NCI-H2196 treated with DMSO at 0.1 percent for 48 hours (cell line): ENCODE measurements at regions not wholly inside any gene's neighbourhood (a gene's known extent, or its start where the extent isn't known, plus 50 kb on each side); places are given as distances from the start of the nearest gene placed in this dataset.
"Not testable (repeated sequence)": the region's sequence is repeated elsewhere in the genome, so short reads cannot be mapped to it uniquely, and the experiment has no call there.

ENCODE experiments used
- DNase-seq: peaks from one replicate; lab custom pipeline; 2025; ENCODE audit not compliant: unreplicated experiment; lab: John Stamatoyannopoulos, UW

DNA sequence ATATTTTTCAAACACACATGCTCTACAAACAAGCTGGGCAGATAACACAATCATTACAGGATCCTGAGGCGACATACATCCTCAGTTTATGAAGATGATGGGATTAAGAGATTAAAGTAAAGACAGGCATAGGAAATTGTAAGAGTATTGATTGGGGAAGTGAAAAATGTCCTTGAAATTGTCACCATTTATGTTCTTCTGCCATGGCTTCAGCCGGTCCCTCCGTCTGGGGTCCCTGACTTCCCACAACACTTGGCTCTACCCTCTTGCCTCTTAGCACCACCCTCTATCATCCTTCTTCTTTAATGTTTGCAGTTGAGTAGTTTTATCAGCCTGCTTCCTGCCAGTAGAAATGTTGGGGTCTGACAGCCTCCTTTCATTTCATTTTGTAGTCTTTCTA is 244.4 kb downstream of the DAD1 start:
- no peak for DNase-seq

GRCh38 chr14:22344209-22344608 is 244.8 kb downstream of the DAD1 start:
- not testable (repeated sequence) for DNase-seq

- no peak for DNase-seq
Observed at GRCh38 chr14:22341049-22341448, 248.0 kb downstream of the DAD1 start.

GRCh38 chr14:22338917-22339715 is 249.9 kb downstream of the DAD1 start:
- no peak for DNase-seq

- no peak for DNase-seq
Observed at GRCh38 chr14:22338381-22338780, 250.6 kb downstream of the DAD1 start.

GRCh38 chr14:22337938-22338337 is 251.1 kb downstream of the DAD1 start:
- no peak for DNase-seq

- no peak for DNase-seq
Observed at GRCh38 chr14:22337521-22337920, 251.5 kb downstream of the DAD1 start.

GRCh38 chr14:22336031-22336430 is 253.0 kb downstream of the DAD1 start:
- no peak for DNase-seq

DNA sequence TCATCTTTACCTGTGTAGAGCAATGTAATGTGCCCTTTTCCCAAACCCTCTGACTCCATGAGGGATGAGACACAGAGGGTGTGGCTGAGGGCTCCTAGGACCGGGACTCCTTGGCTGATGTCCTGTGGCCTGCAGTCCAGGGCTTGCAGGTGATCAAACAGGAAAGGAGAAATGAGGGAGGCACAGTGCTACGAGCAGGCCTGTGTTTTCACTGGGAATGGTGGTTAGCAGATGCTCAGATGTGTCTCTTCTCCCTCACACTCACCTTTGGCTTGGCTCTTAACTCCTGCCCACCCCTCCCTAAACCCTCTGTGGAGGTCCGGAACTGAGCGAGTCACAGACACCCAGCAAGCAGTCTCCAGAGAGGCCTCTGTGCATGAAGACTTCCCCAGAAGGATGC is 254.4 kb downstream of the DAD1 start:
- DNase-seq = no peak

DNA sequence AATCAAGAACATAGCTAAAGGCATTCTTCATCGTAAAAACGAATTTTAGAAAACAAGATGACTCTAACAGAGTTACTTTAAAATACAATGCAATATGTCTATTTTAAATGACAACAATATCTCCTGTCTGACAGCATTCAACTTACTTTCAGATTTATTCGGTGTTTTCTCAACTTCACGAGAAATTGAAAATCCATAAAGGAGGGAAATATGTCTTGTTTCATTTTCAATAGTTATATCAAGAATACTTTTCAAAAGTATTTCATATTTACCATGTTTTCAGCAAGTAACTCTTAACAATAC is 254.8 kb downstream of the DAD1 start:
- no peak for DNase-seq

GRCh38 chr14:22333422-22334274 is 255.4 kb downstream of the DAD1 start:
- DNase-seq = no peak

GRCh38 chr14:22332686-22333421 is 256.2 kb downstream of the DAD1 start:
- no peak for DNase-seq

- no peak for DNase-seq
Observed at GRCh38 chr14:22329371-22329770, 259.7 kb downstream of the DAD1 start.

DNA sequence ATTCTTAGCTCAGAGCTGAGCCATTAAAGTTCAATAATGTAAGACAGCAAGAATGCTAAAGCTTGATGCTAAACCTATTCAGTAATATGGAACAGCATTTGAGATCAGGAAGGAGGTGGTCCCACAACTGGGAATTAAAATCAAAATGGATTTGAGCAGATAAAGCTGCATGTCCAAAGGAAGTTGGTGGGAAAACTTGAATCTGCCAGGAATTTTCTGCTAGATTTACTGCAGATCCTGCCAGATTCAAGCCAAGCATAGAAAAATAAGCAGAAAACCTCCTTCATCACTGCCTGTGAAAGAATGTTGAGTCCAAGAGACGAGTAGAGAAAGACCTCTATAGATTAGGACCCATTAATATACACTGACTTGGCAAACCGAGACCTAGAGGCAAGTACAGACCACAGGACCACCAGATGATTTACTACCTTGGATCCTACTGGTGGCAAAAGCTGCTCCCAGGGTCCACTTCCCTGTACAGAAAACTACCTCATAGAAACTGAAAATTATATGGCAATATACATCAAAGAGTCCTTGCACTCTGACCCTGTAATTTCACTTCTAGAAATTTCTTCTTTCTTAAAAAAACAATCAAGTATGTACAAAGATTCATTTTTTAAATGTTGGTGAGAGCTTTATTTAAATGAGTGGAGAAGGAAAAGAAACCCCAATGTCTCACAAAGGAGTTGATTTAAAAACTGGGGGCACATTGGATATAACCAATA is 263.2 kb downstream of the DAD1 start:
- DNase-seq = no peak

GRCh38 chr14:22320362-22320750 is 268.7 kb downstream of the DAD1 start:
- DNase-seq = no peak

DNA sequence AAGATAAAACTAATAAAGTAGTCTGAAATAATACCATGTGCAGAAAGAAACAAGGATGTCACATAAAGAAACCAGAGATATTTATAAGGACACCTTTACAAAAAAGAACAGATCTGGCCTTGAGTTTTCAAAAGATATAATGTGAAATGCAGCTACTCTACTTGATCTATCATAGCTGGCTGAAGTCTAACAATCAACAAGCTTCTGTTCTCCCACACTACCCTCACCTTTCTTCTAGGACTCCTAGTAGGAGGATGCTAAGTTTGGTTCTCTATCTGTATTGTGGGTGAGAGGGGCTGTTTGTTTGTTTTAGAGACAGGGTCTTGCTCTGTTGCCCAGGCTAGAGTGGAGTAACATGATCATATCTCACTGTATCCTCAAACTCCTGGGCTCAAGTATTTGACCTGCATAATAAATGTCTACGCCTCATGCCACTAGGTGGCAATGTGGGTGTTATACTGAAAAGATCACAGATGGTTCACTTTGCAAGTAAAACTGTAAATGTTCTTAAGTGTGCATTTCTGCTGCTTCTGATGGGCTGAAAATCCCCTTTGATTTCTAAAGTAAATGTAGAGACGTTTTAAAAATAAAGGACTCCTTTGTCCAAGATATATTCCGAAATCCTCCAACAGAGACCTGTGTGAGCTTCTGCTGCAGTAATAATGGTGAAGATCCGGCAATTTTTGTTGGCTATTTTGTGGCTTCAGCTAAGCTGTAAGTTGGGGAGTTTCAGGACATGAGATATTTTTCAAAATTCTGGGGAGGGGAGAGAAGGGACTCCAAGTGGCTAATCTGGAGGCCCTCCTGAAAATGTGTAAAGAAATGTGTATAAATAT is 269.3 kb downstream of the DAD1 start:
- DNase-seq = no peak

DNA sequence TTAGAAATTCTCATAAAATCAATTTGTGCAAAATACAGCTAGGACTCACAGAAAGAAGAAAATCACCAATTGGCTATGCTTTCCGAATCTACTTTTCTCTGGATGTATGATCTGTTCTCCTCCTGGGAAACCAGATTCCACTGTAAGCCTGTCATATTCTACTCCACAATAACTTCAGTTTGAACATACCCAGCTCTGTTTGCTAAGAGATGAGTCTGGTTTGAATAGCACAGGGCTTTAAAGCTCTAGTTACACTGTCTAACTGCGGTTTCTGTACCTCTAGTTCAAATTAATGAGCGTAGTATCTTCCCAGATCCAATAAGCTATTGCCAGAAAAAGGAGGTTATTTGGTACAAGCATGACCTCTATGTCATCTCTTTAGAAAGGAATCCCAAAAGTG is 270.1 kb downstream of the DAD1 start:
- no peak for DNase-seq

DNA sequence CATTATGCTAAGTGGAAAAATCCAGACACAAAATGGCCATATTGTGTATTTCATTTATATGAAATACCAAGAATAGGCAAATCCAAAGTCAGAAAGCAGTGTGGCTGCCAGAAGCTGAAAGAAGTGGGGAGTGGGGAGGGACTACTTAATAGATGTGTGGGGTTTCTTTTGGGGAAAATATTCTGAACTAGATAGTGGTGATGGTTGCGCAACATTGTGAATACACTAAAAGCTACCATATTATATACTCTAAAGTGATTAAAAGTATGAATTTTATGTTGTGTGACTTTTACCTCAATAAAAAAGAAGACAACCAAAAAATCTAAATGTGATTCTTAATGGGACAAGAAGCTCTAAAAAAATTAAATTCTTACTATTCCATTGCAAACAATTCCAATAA is 272.6 kb downstream of the DAD1 start:
- no peak for DNase-seq

DNA sequence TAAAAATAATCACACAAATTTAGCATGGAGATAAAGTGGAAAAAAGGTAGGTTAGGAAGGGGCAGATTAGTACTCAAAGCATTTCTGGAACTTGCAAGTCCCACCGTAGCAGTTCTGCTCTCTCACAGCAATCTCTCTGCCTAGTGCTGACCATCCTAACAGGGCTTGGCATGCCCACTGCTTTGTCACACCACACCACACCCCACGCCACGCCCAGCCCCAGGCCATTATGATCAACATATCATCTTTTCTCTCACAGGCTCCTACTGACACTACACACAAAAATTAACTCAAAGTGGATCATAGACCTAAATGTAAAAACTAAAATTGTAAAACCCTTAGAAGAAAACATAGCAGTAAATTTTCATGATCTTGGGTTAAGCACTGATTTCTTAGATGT is 273.7 kb downstream of the DAD1 start:
- no peak for DNase-seq

DNA sequence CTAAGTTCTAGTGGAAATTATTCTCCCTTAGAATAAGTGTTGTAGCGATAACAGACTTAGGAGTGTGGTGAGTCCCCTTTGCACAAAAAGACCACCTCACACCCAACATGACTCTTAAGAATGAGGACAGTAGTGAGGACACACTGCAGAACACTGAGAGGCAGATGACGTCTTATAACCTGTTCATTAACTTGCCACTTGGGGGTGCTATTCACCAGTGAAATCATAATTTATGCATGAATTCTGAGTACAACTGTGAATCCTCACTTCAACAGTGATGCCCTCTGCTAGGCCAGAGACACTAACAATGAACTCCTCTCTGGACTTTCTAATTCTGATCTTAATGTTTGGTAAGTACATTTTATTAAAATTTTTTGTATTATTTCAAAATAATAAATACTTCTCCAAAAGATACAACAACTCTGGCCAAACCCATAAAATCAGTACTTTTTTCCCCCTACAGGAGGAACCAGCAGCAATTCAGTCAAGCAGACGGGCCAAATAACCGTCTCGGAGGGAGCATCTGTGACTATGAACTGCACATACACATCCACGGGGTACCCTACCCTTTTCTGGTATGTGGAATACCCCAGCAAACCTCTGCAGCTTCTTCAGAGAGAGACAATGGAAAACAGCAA is 274.7 kb downstream of the DAD1 start:
- DNase-seq = no peak
